Ovary (tissue), 3 donors: ENCODE measurements at regions not wholly inside any gene's neighbourhood (a gene's known extent, or its start where the extent isn't known, plus 50 kb on each side); places are given as distances from the start of the nearest gene placed in this dataset.

ENCODE experiments used
- POLR2A ChIP-seq: fragments of 450-650 bp; IDR thresholded peaks from one replicate; pipeline ENCODE4 v1.6.1; 2017; ENCODE audit warnings: antibody characterized with exemption, mild to moderate bottlenecking, moderate library complexity
- TF ChIP-seq, protein P1 (sequence below), 3 donors: fragments of 450-650 bp in 2 of 3; fragments of 200-600 bp in 1 of 3; IDR thresholded peaks; one replicate each; pipeline versions ENCODE4 v1.5.1 to v1.8.0; 2016 to 2022; ENCODE audit warnings: antibody characterized with exemption in 3 of 3, mild to moderate bottlenecking in 1 of 3
- donor health status: DM: no; HTN: no; CAD: no.

DNA sequence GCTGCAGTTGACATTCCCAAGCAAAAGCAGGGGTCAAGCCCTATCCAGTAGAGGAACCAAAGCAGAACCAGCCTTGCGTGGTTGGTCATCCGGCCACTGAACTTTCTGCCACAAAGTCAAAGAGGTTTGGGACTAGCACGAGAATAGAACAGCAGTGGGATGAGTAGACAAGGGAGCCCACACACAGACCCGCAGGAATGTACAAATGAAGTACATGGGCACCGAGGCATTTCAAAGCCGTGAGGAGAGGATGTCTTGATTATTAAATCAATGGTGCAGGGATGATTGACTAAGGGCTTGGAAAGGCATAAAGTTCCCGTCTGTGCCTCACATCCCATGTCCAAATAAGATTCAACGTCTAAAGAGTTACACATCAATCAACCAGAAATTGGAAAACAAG is 81.8 kb upstream of the TBC1D3K start:
- no peak for TF ChIP-seq POLR2A
- TF ChIP-seq, protein P1, sequence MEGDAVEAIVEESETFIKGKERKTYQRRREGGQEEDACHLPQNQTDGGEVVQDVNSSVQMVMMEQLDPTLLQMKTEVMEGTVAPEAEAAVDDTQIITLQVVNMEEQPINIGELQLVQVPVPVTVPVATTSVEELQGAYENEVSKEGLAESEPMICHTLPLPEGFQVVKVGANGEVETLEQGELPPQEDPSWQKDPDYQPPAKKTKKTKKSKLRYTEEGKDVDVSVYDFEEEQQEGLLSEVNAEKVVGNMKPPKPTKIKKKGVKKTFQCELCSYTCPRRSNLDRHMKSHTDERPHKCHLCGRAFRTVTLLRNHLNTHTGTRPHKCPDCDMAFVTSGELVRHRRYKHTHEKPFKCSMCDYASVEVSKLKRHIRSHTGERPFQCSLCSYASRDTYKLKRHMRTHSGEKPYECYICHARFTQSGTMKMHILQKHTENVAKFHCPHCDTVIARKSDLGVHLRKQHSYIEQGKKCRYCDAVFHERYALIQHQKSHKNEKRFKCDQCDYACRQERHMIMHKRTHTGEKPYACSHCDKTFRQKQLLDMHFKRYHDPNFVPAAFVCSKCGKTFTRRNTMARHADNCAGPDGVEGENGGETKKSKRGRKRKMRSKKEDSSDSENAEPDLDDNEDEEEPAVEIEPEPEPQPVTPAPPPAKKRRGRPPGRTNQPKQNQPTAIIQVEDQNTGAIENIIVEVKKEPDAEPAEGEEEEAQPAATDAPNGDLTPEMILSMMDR (IDR thresholded peaks at IDR 0.05), result no peak
